ENCODE measurements at regions not wholly inside any gene's neighbourhood (a gene's known extent, or its start where the extent isn't known, plus 50 kb on each side); places are given as distances from the start of the nearest gene placed in this dataset.

DNA sequence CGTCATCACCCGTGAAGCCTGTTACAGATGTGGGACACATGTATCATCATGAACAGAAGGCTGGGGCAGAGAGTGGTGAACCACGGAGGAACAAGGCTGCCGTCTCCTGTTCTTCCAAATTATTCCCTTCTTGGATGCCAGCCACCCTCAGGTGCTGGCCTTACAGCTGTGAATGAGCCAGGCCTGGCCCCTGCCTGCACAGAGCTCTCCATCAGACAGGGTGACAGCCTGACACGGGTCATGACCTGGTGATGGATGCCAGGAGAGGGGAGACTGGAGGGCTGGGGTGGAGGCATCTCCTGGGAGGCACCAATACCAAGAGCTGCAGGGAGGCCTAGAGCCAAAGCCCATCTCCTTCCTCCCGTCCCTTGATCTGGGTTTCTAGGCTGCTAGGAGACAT lies 230.0 kb upstream of the C1orf174 start:
- TF ChIP-seq SP1 (IDR thresholded peaks at IDR 0.05) (no peak), BHLHE40 (IDR thresholded peaks at IDR 0.05; ENCODE audit: borderline replicate concordance) (no peak), ZNF384 (IDR thresholded peaks at IDR 0.05) (no peak), FOXM1 (IDR thresholded peaks at IDR 0.05; ENCODE audit: borderline replicate concordance) (no peak), SUZ12 (IDR thresholded peaks at IDR 0.05) (no peak), FOXK2 (IDR thresholded peaks at IDR 0.05) (no peak), HDGF (IDR thresholded peaks at IDR 0.05; ENCODE audit: borderline replicate concordance) (no peak), FOXA1 (IDR thresholded peaks at IDR 0.05) (no peak), ELF4 (IDR thresholded peaks at IDR 0.05) (no peak), NFRKB (IDR thresholded peaks at IDR 0.05) (no peak), LEF1 (IDR thresholded peaks at IDR 0.05; ENCODE audit: borderline replicate concordance) (no peak)
